ENCODE measurements at regions not wholly inside any gene's neighbourhood (a gene's known extent, or its start where the extent isn't known, plus 50 kb on each side); places are given as distances from the start of the nearest gene placed in this dataset.

- ChIA-PET POLR2A (no interaction called here), CTCF (ENCODE audit: low intra/inter-chr PET ratio) (no interaction called here)
- H3K27ac ChIP-seq (ENCODE audit: extremely low read depth, low read depth, low read length): no peak overlapping the region
- H3K4me2 ChIP-seq (ENCODE audit: insufficient read depth, low read length): no peak overlapping the region
- no peaks in the 10 kb centered on the region; the same call in none of the 2 replicates for H3K9me3 ChIP-seq (replicated peaks; ENCODE audit: control insufficient read depth, insufficient read depth, low read depth, low read length)
- H3K4me3 ChIP-seq: no peak overlapping the region
- TF ChIP-seq ZNF263 (CRISPR knock-in tag; IDR thresholded peaks at IDR 0.05; ENCODE audit: borderline replicate concordance) (no peak), HDGF (IDR thresholded peaks at IDR 0.05) (no peak), SNRNP70 (optimal IDR thresholded peaks at IDR 0.05; ENCODE audit: low read depth, low read length) (no peak), MYNN (IDR thresholded peaks at IDR 0.05) (no peak), MYNN (CRISPR knock-in tag; IDR thresholded peaks at IDR 0.05) (no peak), STAT5B (CRISPR knock-in tag; IDR thresholded peaks at IDR 0.05) (no peak), ZNF408 (CRISPR knock-in tag; IDR thresholded peaks at IDR 0.05; ENCODE audit: low read depth) (no peak)
- H3K9me1 ChIP-seq (ENCODE audit: control insufficient read depth, insufficient read depth, low read length): no peaks in the 10 kb centered on the region
- DNase-seq (ENCODE audit: extremely low read depth in 1 of 4, low spot score in 3 of 4) (no peak), FAIRE-seq (no peak), ATAC-seq (no peak)
- intact Hi-C loops (cut with micrococcal nuclease) (no loop called here), in situ Hi-C loops (cut with MboI) (no loop called here)
- H2AFZ ChIP-seq (ENCODE audit: low read depth, low read length): no peak overlapping the region
- no peaks in the 10 kb centered on the region for H4K20me1 ChIP-seq (replicated peaks; ENCODE audit: control insufficient read depth, insufficient read depth, low read length)
- BruUV-seq (replicated peaks): no TSS peak
- no peaks in the 10 kb centered on the region for H3K36me3 ChIP-seq (ENCODE audit: control insufficient read depth, insufficient read depth, low read length)
- no peaks in the 10 kb centered on the region for H3K79me2 ChIP-seq (ENCODE audit: control insufficient read depth, insufficient read depth, low read length)
- 0% methylated on average over 2 of the region's 2 CpGs for WGBS (ENCODE audit: insufficient coverage, low coverage, missing lambda C conversion rate)
- H3K4me1 ChIP-seq (replicated peaks in 1 of 2; ENCODE audit: control insufficient read depth in 2 of 2, insufficient read depth in 2 of 2, low read length in 2 of 2): no peaks in the 10 kb centered on the region; a peak in 1 of 5 replicates
- no peak overlapping the region for H3K9ac ChIP-seq (ENCODE audit: insufficient read depth in 1 of 2, low read depth in 2 of 2, low read length in 2 of 2)
- H3K27me3 ChIP-seq (ENCODE audit: control insufficient read depth in 2 of 2, insufficient read depth in 2 of 2, low read length in 2 of 2): no peaks in the 10 kb centered on the region
Observed at GRCh38 chr3:28109829-28110228, 131.6 kb upstream of the CMC1 start.

GRCh38 chr3:28110869-28111268 lies 130.6 kb upstream of the CMC1 start:
- Histone ChIP-seq H3K9me1 (ENCODE audit: control insufficient read depth, insufficient read depth, low read length) (no peaks in the 10 kb centered on the region), H3K27me3 (ENCODE audit: control insufficient read depth in 2 of 2, insufficient read depth in 2 of 2, low read length in 2 of 2) (no peaks in the 10 kb centered on the region), H3K4me2 (ENCODE audit: insufficient read depth, low read length) (no peak overlapping the region), H3K9ac (ENCODE audit: insufficient read depth in 1 of 2, low read depth in 2 of 2, low read length in 2 of 2) (no peak overlapping the region), H3K79me2 (ENCODE audit: control insufficient read depth, insufficient read depth, low read length) (no peaks in the 10 kb centered on the region), H3K4me3 (no peak overlapping the region), H4K20me1 (replicated peaks; ENCODE audit: control insufficient read depth, insufficient read depth, low read length) (no peaks in the 10 kb centered on the region), H3K9me3 (replicated peaks; ENCODE audit: control insufficient read depth, insufficient read depth, low read depth, low read length) (no peaks in the 10 kb centered on the region; the same call in none of the 2 replicates), H2AFZ (ENCODE audit: low read depth, low read length) (no peak overlapping the region), H3K27ac (ENCODE audit: extremely low read depth, low read depth, low read length) (no peak overlapping the region), H3K36me3 (ENCODE audit: control insufficient read depth, insufficient read depth, low read length) (no peaks in the 10 kb centered on the region), H3K4me1 (replicated peaks in 1 of 2; ENCODE audit: control insufficient read depth in 2 of 2, insufficient read depth in 2 of 2, low read length in 2 of 2) (no peaks in the 10 kb centered on the region)
- CTCF ChIA-PET (ENCODE audit: low intra/inter-chr PET ratio): no interaction called here
- intact Hi-C loops (cut with micrococcal nuclease) (no loop called here), in situ Hi-C loops (cut with MboI) (no loop called here)
- no peak for FAIRE-seq
- no TSS peak for BruUV-seq (replicated peaks)
- POLR2A ChIA-PET: no interaction called here
- TF ChIP-seq SLC30A9 (CRISPR knock-in tag; IDR thresholded peaks at IDR 0.05) (no peak), BCLAF1 (IDR thresholded peaks at IDR 0.05; ENCODE audit: borderline replicate concordance in 1 of 2, control insufficient read depth in 1 of 2, low read depth in 2 of 2, low read length in 1 of 2) (no peak), HEY1 (CRISPR knock-in tag; IDR thresholded peaks at IDR 0.05; ENCODE audit: borderline replicate concordance) (no peak), TARDBP (IDR thresholded peaks at IDR 0.05) (no peak), ZKSCAN3 (CRISPR knock-in tag; IDR thresholded peaks at IDR 0.05) (no peak), MED1 (CRISPR knock-in tag; IDR thresholded peaks at IDR 0.05; ENCODE audit: borderline replicate concordance) (no peak)
- TF ChIP-seq, protein P1, sequence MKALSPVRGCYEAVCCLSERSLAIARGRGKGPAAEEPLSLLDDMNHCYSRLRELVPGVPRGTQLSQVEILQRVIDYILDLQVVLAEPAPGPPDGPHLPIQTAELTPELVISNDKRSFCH (CRISPR knock-in tag; IDR thresholded peaks at IDR 0.05): no peak
- TF ChIP-seq, protein P1 (tag; IDR thresholded peaks at IDR 0.05): no peak
- no peak for ATAC-seq
- DNase-seq (ENCODE audit: extremely low read depth in 1 of 4, low spot score in 3 of 4): no peak

Measured in K562 (cell line).